Adrenal gland (tissue), 9 donors: ENCODE measurements at regions not wholly inside any gene's neighbourhood (a gene's known extent, or its start where the extent isn't known, plus 50 kb on each side); places are given as distances from the start of the nearest gene placed in this dataset.

Experiments used
- DNase-seq, 7 donors: peaks; one replicate each; pipeline ENCODE4 v3.0.0-alpha.2; 2019 to 2020
- H3K27ac ChIP-seq, 5 donors: fragments of 200-600 bp; sonication (generic) in 4 of 5; 1 replicate in 3 of 5; 2 replicates in 2 of 5; pipeline versions ENCODE4 v1.5.1 to v1.8.0; 2016 to 2020; ENCODE audit warnings: mild to moderate bottlenecking in 1 of 5
- H3K27me3 ChIP-seq: fragments of 200-600 bp; 2 replicates; pipeline ENCODE4 v1.8.0; 2021
- H3K36me3 ChIP-seq, 2 donors: fragments of 200-600 bp; replicated peaks in 1 of 2; 1 replicate in 1 of 2; 2 replicates in 1 of 2; pipeline versions ENCODE4 v1.5.1 to v1.8.0; 2018 to 2022
- H3K4me1 ChIP-seq, 2 donors: fragments of 200-600 bp; replicated peaks in 1 of 2; 1 replicate in 1 of 2; 2 replicates in 1 of 2; pipeline versions ENCODE4 v1.5.1 to v1.8.0; 2018 to 2021
- H3K4me3 ChIP-seq, 4 donors: fragments of 200-600 bp; sonication (generic) in 3 of 4; one replicate each; pipeline ENCODE4 v1.5.1; 2016 to 2018
- H3K9me3 ChIP-seq, 3 donors: fragments of 200-600 bp; sonication (generic) in 1 of 3; replicated peaks in 1 of 3; 1 replicate in 2 of 3; 2 replicates in 1 of 3; pipeline versions ENCODE4 v1.5.1 to v1.8.0; 2016 to 2021
- POLR2A ChIP-seq, 2 donors: fragments of 450-650 bp; IDR thresholded peaks; one replicate each; pipeline ENCODE4 v1.6.1; 2017; ENCODE audit warnings: antibody characterized with exemption in 2 of 2, mild to moderate bottlenecking in 2 of 2, moderate library complexity in 1 of 2
- WGBS, 4 donors: extraction: QIAGEN DNeasy Blood & Tissue Kit in 2 of 4; methylation state at CpG; one replicate each; pipeline versions ENCODE4 v1.1.5 to v1.1.7; 2013 to 2017; 5-methylcytosine and 5-hydroxymethylcytosine counted together
- intact Hi-C, 2 donors: fragments of 100-400 bp; cut with DNase I; formaldehyde crosslinking; loops; one replicate each; pipeline versions ENCODE4 v1.14.1 to v1.15.0; 2022 to 2023
- TF ChIP-seq, protein P1 (sequence below), 6 experiments: fragments of 450-650 bp in 4 of 6; fragments of 200-600 bp in 2 of 6; sonication (generic) in 1 of 6; IDR thresholded peaks; 1 replicate in 5 of 6; 2 replicates in 1 of 6; pipeline versions ENCODE4 v1.5.1 to v1.8.0; 2016 to 2021; ENCODE audit warnings: antibody characterized with exemption in 6 of 6, mild to moderate bottlenecking in 2 of 6, moderate library complexity in 1 of 6
- donor health status: healthy with polysubstance abuse.
- donor health status: Bipolar disorder and iron deficiency.
- donor health status: DM: yes; HTN: yes; CAD: no.
- donor health status: DM: no; HTN: no; CAD: no.
- donor health status: DM: no; HTN: no; CAD: no.

DNA sequence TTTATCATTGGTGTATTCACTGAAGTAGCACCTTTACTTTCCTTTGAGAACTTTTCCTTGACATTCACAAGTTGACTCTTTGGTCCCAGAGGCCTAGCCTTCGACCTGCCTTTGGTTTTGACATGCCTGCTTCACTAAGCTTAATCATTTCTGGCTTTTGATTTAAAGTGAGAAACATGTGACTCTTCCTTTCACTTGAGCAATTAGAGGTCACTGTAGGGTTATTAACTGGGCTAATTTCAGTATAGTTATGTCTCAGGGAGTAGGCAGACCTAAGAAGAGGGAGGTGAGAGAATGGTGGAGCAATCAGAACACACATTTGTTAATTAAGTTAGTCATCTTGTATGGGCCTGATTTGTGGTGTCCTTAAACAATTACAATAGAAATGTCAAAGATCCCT, 1040.7 kb upstream of the SLC39A10 start:
- no peak overlapping the region for H3K4me3 ChIP-seq
- no peaks in the 10 kb centered on the region for H3K27me3 ChIP-seq
- TF ChIP-seq, protein P1, sequence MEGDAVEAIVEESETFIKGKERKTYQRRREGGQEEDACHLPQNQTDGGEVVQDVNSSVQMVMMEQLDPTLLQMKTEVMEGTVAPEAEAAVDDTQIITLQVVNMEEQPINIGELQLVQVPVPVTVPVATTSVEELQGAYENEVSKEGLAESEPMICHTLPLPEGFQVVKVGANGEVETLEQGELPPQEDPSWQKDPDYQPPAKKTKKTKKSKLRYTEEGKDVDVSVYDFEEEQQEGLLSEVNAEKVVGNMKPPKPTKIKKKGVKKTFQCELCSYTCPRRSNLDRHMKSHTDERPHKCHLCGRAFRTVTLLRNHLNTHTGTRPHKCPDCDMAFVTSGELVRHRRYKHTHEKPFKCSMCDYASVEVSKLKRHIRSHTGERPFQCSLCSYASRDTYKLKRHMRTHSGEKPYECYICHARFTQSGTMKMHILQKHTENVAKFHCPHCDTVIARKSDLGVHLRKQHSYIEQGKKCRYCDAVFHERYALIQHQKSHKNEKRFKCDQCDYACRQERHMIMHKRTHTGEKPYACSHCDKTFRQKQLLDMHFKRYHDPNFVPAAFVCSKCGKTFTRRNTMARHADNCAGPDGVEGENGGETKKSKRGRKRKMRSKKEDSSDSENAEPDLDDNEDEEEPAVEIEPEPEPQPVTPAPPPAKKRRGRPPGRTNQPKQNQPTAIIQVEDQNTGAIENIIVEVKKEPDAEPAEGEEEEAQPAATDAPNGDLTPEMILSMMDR (IDR thresholded peaks at IDR 0.05): no peak
- TF ChIP-seq POLR2A (IDR thresholded peaks at IDR 0.05): no peak
- no peaks in the 10 kb centered on the region for H3K4me1 ChIP-seq
- no peak overlapping the region for H3K27ac ChIP-seq
- no peak for DNase-seq
- intact Hi-C loops: no loop called here
- no peaks in the 10 kb centered on the region for H3K36me3 ChIP-seq
- 46 to 65% (median 58%) methylated on average over 1 of the region's 1 CpG for WGBS, 4 donors
- H3K9me3 ChIP-seq: no peaks in the 10 kb centered on the region

DNA sequence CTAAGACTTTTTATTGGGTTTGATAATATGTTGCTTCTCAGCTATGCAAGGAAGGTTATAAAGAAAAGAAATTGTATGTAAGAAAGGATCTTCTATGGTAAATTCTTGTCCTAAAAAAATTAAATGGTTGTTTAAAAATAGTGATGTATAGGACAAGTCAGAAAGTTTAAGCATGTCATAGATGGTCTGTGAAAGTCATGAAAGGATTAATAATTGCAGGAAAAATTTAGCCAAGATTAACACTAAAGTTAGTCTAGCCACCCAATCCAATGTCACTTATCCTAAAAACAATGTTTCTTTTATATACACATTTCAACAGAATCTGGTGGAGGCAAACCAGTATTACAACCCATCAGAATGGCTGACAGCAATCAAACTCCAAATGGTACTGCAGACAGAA, 1046.7 kb upstream of the SLC39A10 start:
- intact Hi-C loops: no loop called here
- H3K36me3 ChIP-seq: no peaks in the 10 kb centered on the region
- H3K4me1 ChIP-seq: no peaks in the 10 kb centered on the region
- no peaks in the 10 kb centered on the region for H3K9me3 ChIP-seq
- TF ChIP-seq, protein P1 (IDR thresholded peaks at IDR 0.05): no peak
- no peak for TF ChIP-seq POLR2A (IDR thresholded peaks at IDR 0.05)
- DNase-seq: no peak
- H3K27me3 ChIP-seq: no peaks in the 10 kb centered on the region
- no peak overlapping the region for H3K4me3 ChIP-seq
- H3K27ac ChIP-seq: no peak overlapping the region

DNA sequence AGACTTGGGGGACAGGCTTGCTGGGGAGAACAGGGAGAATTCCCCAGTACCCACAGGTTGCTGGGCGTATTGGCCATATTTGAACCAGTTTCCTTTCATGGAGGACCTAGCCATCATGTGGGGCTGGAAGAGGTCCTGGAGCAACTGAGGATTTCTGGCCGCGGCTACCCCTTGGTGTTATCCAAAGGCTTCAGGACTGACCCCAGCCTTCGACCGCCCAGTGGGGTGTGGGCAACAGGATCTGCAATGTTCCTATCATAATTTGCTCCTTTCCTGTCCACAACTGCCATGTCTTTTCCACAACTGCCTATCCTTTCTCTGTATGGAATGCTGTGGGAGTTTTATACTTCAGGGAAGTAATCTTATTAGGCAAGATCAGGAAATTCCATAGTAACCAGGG, 1053.6 kb upstream of the SLC39A10 start:
- Histone ChIP-seq H3K27me3 (no peaks in the 10 kb centered on the region), H3K9me3 (no peaks in the 10 kb centered on the region), H3K36me3 (no peaks in the 10 kb centered on the region), H3K27ac (no peak overlapping the region), H3K4me3 (no peak overlapping the region), H3K4me1 (no peaks in the 10 kb centered on the region)
- no peak for DNase-seq
- TF ChIP-seq, protein P1 (IDR thresholded peaks at IDR 0.05): no peak
- no peak for TF ChIP-seq POLR2A (IDR thresholded peaks at IDR 0.05)
- intact Hi-C loops: no loop called here
- WGBS, 4 donors: 87 to 92% (median 89%) methylated on average over 5 of the region's 5 CpGs

DNA sequence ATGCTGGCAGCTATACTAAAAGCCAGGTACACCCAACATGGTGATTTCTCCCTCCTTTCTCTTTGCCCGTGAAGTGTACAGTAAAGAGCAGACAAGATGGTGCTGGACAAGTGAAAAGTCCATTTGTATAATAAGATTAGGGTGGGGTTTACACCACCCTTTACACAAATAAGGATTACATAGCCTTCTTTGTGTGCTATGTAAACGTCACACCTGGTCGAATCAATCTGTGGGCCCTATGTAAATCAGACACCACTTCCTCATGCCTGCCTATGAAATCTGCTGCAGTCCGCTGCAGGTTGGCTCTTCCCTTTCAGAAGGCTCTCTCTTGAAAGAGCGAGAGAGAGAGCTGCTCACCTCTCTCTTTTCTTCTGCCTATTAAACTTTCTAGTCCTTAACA, 1054.3 kb upstream of the SLC39A10 start:
- no peak overlapping the region for H3K4me3 ChIP-seq
- WGBS, 4 donors: 90 to 95% (median 93%) methylated on average over 5 of the region's 5 CpGs
- H3K27ac ChIP-seq: no peak overlapping the region
- H3K9me3 ChIP-seq: no peaks in the 10 kb centered on the region
- TF ChIP-seq, protein P1 (IDR thresholded peaks at IDR 0.05): no peak
- TF ChIP-seq POLR2A (IDR thresholded peaks at IDR 0.05): no peak
- no peaks in the 10 kb centered on the region for H3K27me3 ChIP-seq
- no peaks in the 10 kb centered on the region for H3K36me3 ChIP-seq
- no peaks in the 10 kb centered on the region for H3K4me1 ChIP-seq
- no peak for DNase-seq
- intact Hi-C loops: no loop called here
